Astrocyte (in vitro differentiated cells and primary cell): ENCODE measurements at regions not wholly inside any gene's neighbourhood (a gene's known extent, or its start where the extent isn't known, plus 50 kb on each side); places are given as distances from the start of the nearest gene placed in this dataset.

Experiments
- EZH2 ChIP-seq: IDR thresholded peaks from 2 replicates; pipeline ENCODE4 v1.6.1; 2012; ENCODE audit warnings: mild to moderate bottlenecking, low read length, inconsistent platforms; ENCODE audit not compliant: insufficient read depth
- TF ChIP-seq, protein P1 (sequence below): IDR thresholded peaks from 2 replicates; pipeline ENCODE4 v1.5.1; 2011; ENCODE audit warnings: low read depth, mild to moderate bottlenecking, inconsistent platforms, low read length, moderate library complexity; ENCODE audit not compliant: insufficient read depth

DNA sequence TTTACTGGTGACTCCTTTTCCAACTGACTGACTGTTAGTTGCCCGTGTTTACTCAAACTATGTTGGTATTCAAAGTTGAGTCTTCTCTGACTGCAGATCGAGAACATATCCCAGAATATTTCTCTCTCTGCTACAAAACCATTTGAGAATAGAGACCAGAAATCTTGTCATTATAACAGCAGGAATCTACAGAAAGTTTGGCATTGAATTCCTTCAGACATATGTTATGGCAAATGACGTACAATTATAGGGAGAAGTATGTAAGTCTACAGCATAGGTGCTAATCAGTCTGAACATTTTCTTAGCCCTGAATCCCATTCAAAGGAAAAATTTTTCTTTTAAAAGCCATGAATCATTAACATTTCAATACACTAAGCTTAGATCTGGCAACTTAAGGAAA is 239.8 kb upstream of the SOX9 start:
- TF ChIP-seq, protein P1, sequence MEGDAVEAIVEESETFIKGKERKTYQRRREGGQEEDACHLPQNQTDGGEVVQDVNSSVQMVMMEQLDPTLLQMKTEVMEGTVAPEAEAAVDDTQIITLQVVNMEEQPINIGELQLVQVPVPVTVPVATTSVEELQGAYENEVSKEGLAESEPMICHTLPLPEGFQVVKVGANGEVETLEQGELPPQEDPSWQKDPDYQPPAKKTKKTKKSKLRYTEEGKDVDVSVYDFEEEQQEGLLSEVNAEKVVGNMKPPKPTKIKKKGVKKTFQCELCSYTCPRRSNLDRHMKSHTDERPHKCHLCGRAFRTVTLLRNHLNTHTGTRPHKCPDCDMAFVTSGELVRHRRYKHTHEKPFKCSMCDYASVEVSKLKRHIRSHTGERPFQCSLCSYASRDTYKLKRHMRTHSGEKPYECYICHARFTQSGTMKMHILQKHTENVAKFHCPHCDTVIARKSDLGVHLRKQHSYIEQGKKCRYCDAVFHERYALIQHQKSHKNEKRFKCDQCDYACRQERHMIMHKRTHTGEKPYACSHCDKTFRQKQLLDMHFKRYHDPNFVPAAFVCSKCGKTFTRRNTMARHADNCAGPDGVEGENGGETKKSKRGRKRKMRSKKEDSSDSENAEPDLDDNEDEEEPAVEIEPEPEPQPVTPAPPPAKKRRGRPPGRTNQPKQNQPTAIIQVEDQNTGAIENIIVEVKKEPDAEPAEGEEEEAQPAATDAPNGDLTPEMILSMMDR: no peak
- no peak for TF ChIP-seq EZH2
